CD8-positive, alpha-beta memory T cell (primary cell): ENCODE measurements at regions not wholly inside any gene's neighbourhood (a gene's known extent, or its start where the extent isn't known, plus 50 kb on each side); places are given as distances from the start of the nearest gene placed in this dataset.

Experiments used
- CTCF ChIA-PET: fragments of 350-600 bp; sonication (Branson Sonifier 250); formaldehyde crosslinking; loops from one replicate; lab custom pipeline; 2021; ENCODE audit warnings: antibody characterized with exemption; lab: Charles Lee
- POLR2A ChIA-PET: fragments of 350-600 bp; sonication (Branson Sonifier 250); formaldehyde crosslinking; loops from one replicate; lab custom pipeline; 2021; ENCODE audit warnings: antibody characterized with exemption; lab: Charles Lee
- DNase-seq, 5 donors: peaks; one replicate each; pipeline versions ENCODE4 v3.0.0 to v3.0.0-alpha.2; 2020 to 2022; ENCODE audit warnings: mixed read lengths in 1 of 5
- H3K27ac ChIP-seq: one replicate; pipeline ENCODE4 v1.7.0; 2013; ENCODE audit warnings: low read depth, mild to moderate bottlenecking, low read length, moderate library complexity
- H3K27me3 ChIP-seq: 2 replicates; pipeline ENCODE4 v1.7.0; 2013; ENCODE audit warnings: low read length, mild to moderate bottlenecking; ENCODE audit not compliant: insufficient read depth, poor library complexity, severe bottlenecking
- H3K36me3 ChIP-seq: 2 replicates; pipeline ENCODE4 v1.7.0; 2013; ENCODE audit warnings: mild to moderate bottlenecking, low read length, moderate library complexity; ENCODE audit not compliant: insufficient read depth
- H3K4me1 ChIP-seq: 2 replicates; pipeline ENCODE4 v1.7.0; 2013; ENCODE audit warnings: mild to moderate bottlenecking, low read length, moderate library complexity; ENCODE audit not compliant: insufficient read depth
- H3K4me3 ChIP-seq: 2 replicates; pipeline ENCODE4 v1.7.0; 2013; ENCODE audit warnings: mild to moderate bottlenecking, low read length
- H3K9me3 ChIP-seq: 2 replicates; pipeline ENCODE4 v1.7.0; 2013; ENCODE audit warnings: mild to moderate bottlenecking, low read length
- H3K27ac Mint-ChIP-seq, 8 donors: one replicate each; pipeline ENCODE4 v1.8.0; 2020 to 2021; ENCODE audit warnings: mixed read lengths in 8 of 8, mild to moderate bottlenecking in 6 of 8, inconsistent platforms in 3 of 8, moderate library complexity in 3 of 8
- H3K27me3 Mint-ChIP-seq, 2 donors: one replicate each; pipeline ENCODE4 v1.8.0; 2020 to 2021; ENCODE audit warnings: mixed read lengths in 2 of 2, mild to moderate bottlenecking in 1 of 2, moderate library complexity in 1 of 2
- H3K36me3 Mint-ChIP-seq, 3 donors: one replicate each; pipeline ENCODE4 v1.8.0; 2020 to 2021; ENCODE audit warnings: mixed read lengths in 3 of 3, inconsistent platforms in 1 of 3, mild to moderate bottlenecking in 1 of 3
- H3K4me1 Mint-ChIP-seq, 3 donors: one replicate each; pipeline ENCODE4 v1.8.0; 2020 to 2021; ENCODE audit warnings: mixed read lengths in 3 of 3, inconsistent platforms in 1 of 3, mild to moderate bottlenecking in 1 of 3
- H3K4me3 Mint-ChIP-seq, 7 donors: one replicate each; pipeline ENCODE4 v1.8.0; 2020 to 2021; ENCODE audit warnings: mixed read lengths in 7 of 7, mild to moderate bottlenecking in 6 of 7, moderate library complexity in 4 of 7, inconsistent platforms in 2 of 7
- H3K9me3 Mint-ChIP-seq, 5 donors: one replicate each; pipeline ENCODE4 v1.8.0; 2020 to 2022; ENCODE audit warnings: mixed read lengths in 5 of 5, mild to moderate bottlenecking in 3 of 5, moderate library complexity in 2 of 5, inconsistent platforms in 1 of 5

DNA sequence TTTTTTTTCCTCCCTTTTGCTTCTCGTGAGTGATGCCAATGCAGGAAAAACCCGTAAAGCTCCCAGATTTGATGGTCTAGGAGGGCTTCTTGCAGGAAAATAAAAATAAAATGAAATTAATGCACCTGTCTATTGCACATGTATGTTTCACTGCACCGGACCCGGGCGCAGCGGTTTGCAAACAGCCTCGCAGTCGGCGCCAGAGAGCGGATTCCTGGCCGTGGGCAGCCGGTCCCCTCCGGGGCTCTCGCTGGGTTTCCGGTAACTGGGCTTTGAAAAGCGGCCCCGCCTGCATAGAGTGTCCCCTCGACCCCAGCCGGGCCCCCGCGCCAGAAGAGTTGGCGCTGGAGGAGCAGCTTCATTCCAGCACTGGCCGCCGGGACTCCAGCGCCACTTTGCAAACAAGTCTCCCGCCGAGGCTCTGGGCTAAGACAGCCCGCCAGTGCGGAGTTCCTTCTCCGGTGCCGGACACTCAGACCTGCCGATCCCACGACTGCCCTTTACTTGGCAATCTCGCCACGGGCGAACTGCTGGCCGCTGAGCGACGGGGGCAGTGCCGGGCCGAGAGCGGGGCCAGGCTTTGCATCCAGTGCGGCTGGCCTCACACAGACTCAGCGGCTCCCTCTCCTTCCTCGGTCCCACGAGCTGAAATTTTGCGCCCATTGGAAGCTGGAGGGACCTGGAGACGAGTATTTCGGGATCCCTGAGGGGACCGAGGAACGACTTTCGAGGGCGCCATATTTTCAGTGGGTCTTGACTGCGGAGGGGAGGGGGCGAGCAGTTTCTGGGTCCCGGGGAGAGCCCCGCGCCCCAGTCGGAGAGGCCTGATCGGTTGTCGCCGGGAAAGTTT is 225.9 kb upstream of the C2CD4B start:
- DNase-seq = peak in 1 of 5 donors; percentile 7
- Mint-ChIP-seq H3K4me1 (peaks cover 18 to 21% (median 19%) of the 10 kb centered on the region in 3 donors), H3K4me3 (peak overlapping the region; percentile 93 to 98 (median 96)), H3K36me3 (peaks cover 0 to 9% (median 0%) of the 10 kb centered on the region in 3 donors), H3K9me3 (no peaks in the 10 kb centered on the region), H3K27ac (peak overlapping the region in 5 of 8 donors; percentile 36 to 90 (median 82)), H3K27me3 (peaks cover 23 to 27% of the 10 kb centered on the region in 2 donors)
- Histone ChIP-seq H3K27me3 (peaks cover 14% of the 10 kb centered on the region), H3K4me1 (peaks cover 15% of the 10 kb centered on the region), H3K9me3 (no peaks in the 10 kb centered on the region), H3K27ac (no peak overlapping the region), H3K36me3 (no peaks in the 10 kb centered on the region), H3K4me3 (peak overlapping the region; percentile 84)
- POLR2A ChIA-PET = no interaction called here
- CTCF ChIA-PET = no interaction called here

DNA sequence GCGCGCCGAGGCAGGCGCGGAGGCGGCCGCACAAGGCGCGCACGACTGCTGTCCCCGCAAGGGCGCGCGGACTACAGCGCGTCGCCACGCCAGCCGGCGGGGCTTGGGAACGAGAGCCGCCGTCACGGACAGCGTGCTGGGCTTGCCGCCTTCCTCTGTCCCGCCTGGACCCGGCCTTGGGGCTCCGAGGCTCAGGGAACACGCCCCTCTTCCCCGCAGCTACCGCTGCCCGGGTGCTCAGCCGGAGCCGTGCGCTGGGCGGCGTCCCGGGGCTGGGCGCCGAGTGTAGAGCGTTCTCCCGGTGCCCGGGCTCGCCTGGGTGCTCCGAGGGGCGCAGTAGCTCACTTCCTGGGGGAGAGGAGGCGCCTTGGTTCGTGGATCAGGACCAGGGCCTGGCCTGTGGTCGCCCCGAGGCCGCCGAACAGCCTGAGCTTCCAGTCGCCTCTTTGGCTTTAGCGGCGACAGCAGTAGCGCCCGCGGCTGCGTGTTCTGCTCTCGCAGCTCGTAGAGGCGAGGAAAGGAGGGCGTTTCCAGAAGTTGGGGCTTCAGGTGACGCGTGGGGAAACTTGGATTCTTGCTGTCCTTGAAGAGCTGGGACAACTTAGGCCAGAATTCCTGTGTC is 226.7 kb upstream of the C2CD4B start:
- peaks cover 0 to 9% (median 0%) of the 10 kb centered on the region in 3 donors for H3K36me3 Mint-ChIP-seq
- Histone ChIP-seq H3K9me3 (no peaks in the 10 kb centered on the region), H3K27me3 (peaks cover 14% of the 10 kb centered on the region), H3K4me3 (peak overlapping the region; percentile 84), H3K27ac (no peak overlapping the region), H3K36me3 (no peaks in the 10 kb centered on the region), H3K4me1 (peaks cover 15% of the 10 kb centered on the region)
- H3K4me3 Mint-ChIP-seq = peak overlapping the region; percentile 93 to 98 (median 96)
- H3K27me3 Mint-ChIP-seq = peaks cover 23 to 27% of the 10 kb centered on the region in 2 donors
- H3K9me3 Mint-ChIP-seq = no peaks in the 10 kb centered on the region
- H3K4me1 Mint-ChIP-seq = peaks cover 18 to 21% (median 19%) of the 10 kb centered on the region in 3 donors
- POLR2A ChIA-PET = no interaction called here
- H3K27ac Mint-ChIP-seq = no peak overlapping the region
- peak in 3 of 5 donors; percentile 2 to 11 (median 7) for DNase-seq
- CTCF ChIA-PET = no interaction called here

- Mint-ChIP-seq H3K27ac (peak overlapping the region in 1 of 8 donors; percentile 52), H3K9me3 (no peaks in the 10 kb centered on the region), H3K4me1 (peaks cover 18 to 21% (median 19%) of the 10 kb centered on the region in 3 donors), H3K36me3 (peaks cover 0 to 9% (median 0%) of the 10 kb centered on the region in 3 donors), H3K27me3 (peaks cover 23 to 27% of the 10 kb centered on the region in 2 donors), H3K4me3 (peak overlapping the region; percentile 93 to 98 (median 96))
- no peak for DNase-seq
- Histone ChIP-seq H3K27ac (no peak overlapping the region), H3K36me3 (no peaks in the 10 kb centered on the region), H3K4me1 (peaks cover 15% of the 10 kb centered on the region), H3K27me3 (peaks cover 14% of the 10 kb centered on the region), H3K9me3 (no peaks in the 10 kb centered on the region), H3K4me3 (peak overlapping the region; percentile 84)
- ChIA-PET POLR2A (no interaction called here), CTCF (no interaction called here)
Measured at GRCh38 chr15:62392376-62392775, 227.3 kb upstream of the C2CD4B start.

- no peaks in the 10 kb centered on the region for H3K36me3 ChIP-seq
- POLR2A ChIA-PET = no interaction called here
Measured at GRCh38 chr15:62393196-62393595, 228.1 kb upstream of the C2CD4B start.

GRCh38 chr15:62394079-62394478 is 229.0 kb upstream of the C2CD4B start:
- H3K4me3 ChIP-seq = no peak overlapping the region
- ChIA-PET CTCF (no interaction called here), POLR2A (no interaction called here)
- Mint-ChIP-seq H3K4me3 (no peak overlapping the region), H3K4me1 (peaks cover 18 to 21% (median 19%) of the 10 kb centered on the region in 3 donors), H3K27me3 (peaks cover 27 to 37% of the 10 kb centered on the region in 2 donors), H3K9me3 (peaks cover 0 to 8% (median 4%) of the 10 kb centered on the region in 5 donors), H3K36me3 (peaks cover 2 to 9% (median 9%) of the 10 kb centered on the region in 3 donors), H3K27ac (no peak overlapping the region)
- no peaks in the 10 kb centered on the region for H3K9me3 ChIP-seq
- no peak overlapping the region for H3K27ac ChIP-seq
- H3K27me3 ChIP-seq = peaks cover 14% of the 10 kb centered on the region
- DNase-seq = no peak
- H3K36me3 ChIP-seq = no peaks in the 10 kb centered on the region
- peaks cover 15% of the 10 kb centered on the region for H3K4me1 ChIP-seq

More at GRCh38 chr15:62393196-62393595, 228.1 kb upstream of the C2CD4B start:
- DNase-seq = no peak
- Histone ChIP-seq H3K27me3 (peaks cover 14% of the 10 kb centered on the region), H3K4me3 (no peak overlapping the region), H3K9me3 (no peaks in the 10 kb centered on the region), H3K27ac (no peak overlapping the region), H3K4me1 (peaks cover 15% of the 10 kb centered on the region)
- H3K36me3 Mint-ChIP-seq = peaks cover 0 to 9% (median 4%) of the 10 kb centered on the region in 3 donors
- H3K9me3 Mint-ChIP-seq = peaks cover 0 to 1% (median 0%) of the 10 kb centered on the region in 5 donors
- peak overlapping the region in 2 of 7 donors; percentile 28 to 98 for H3K4me3 Mint-ChIP-seq
- H3K27ac Mint-ChIP-seq = no peak overlapping the region
- peaks cover 18 to 21% (median 19%) of the 10 kb centered on the region in 3 donors for H3K4me1 Mint-ChIP-seq
- H3K27me3 Mint-ChIP-seq = peaks cover 27 to 32% of the 10 kb centered on the region in 2 donors
- CTCF ChIA-PET = no interaction called here

GRCh38 chr15:62400778-62401177 is 235.7 kb upstream of the C2CD4B start:
- Mint-ChIP-seq H3K27me3 (peaks cover 13 to 64% of the 10 kb centered on the region in 2 donors), H3K4me3 (no peak overlapping the region), H3K9me3 (peaks cover 0 to 20% (median 10%) of the 10 kb centered on the region in 5 donors), H3K27ac (no peak overlapping the region), H3K4me1 (no peaks in the 10 kb centered on the region), H3K36me3 (peaks cover 0 to 18% (median 2%) of the 10 kb centered on the region in 3 donors)
- CTCF ChIA-PET = no interaction called here
- Histone ChIP-seq H3K27ac (no peak overlapping the region), H3K27me3 (no peaks in the 10 kb centered on the region), H3K4me3 (no peak overlapping the region), H3K4me1 (no peaks in the 10 kb centered on the region), H3K9me3 (no peaks in the 10 kb centered on the region), H3K36me3 (no peaks in the 10 kb centered on the region)
- DNase-seq = no peak
- POLR2A ChIA-PET = no interaction called here

- H3K36me3 ChIP-seq = no peaks in the 10 kb centered on the region
- no peaks in the 10 kb centered on the region for H3K4me1 Mint-ChIP-seq
- H3K27me3 Mint-ChIP-seq = peaks cover 20 to 76% of the 10 kb centered on the region in 2 donors
- H3K4me3 Mint-ChIP-seq = no peak overlapping the region
- H3K27me3 ChIP-seq = no peaks in the 10 kb centered on the region
- no peaks in the 10 kb centered on the region for H3K4me1 ChIP-seq
- H3K36me3 Mint-ChIP-seq = peaks cover 0 to 18% (median 2%) of the 10 kb centered on the region in 3 donors
- H3K27ac ChIP-seq = no peak overlapping the region
- no peak for DNase-seq
- peaks cover 0 to 20% (median 10%) of the 10 kb centered on the region in 5 donors for H3K9me3 Mint-ChIP-seq
- no peak overlapping the region for H3K27ac Mint-ChIP-seq
- H3K9me3 ChIP-seq = no peaks in the 10 kb centered on the region
- POLR2A ChIA-PET = no interaction called here
- no peak overlapping the region for H3K4me3 ChIP-seq
- CTCF ChIA-PET = no interaction called here
Measured at GRCh38 chr15:62402687-62403086, 237.6 kb upstream of the C2CD4B start.
